AG08395 (cell line): ENCODE measurements at regions not wholly inside any gene's neighbourhood (a gene's known extent, or its start where the extent isn't known, plus 50 kb on each side); places are given as distances from the start of the nearest gene placed in this dataset.
"Not testable (repeated sequence)": the region's sequence is repeated elsewhere in the genome, so short reads cannot be mapped to it uniquely, and the experiment has no call there.

Experiments
- DNase-seq: peaks from one replicate; pipeline ENCODE4 v3.0.0; 2012; ENCODE audit warnings: mixed read lengths, low spot score

GRCh38 chr7:17396692-17397091 lies 98.2 kb downstream of the AHR start:
- DNase-seq, result no peak

GRCh38 chr7:17401791-17402627 lies 103.6 kb downstream of the AHR start:
- no peak for DNase-seq

DNA sequence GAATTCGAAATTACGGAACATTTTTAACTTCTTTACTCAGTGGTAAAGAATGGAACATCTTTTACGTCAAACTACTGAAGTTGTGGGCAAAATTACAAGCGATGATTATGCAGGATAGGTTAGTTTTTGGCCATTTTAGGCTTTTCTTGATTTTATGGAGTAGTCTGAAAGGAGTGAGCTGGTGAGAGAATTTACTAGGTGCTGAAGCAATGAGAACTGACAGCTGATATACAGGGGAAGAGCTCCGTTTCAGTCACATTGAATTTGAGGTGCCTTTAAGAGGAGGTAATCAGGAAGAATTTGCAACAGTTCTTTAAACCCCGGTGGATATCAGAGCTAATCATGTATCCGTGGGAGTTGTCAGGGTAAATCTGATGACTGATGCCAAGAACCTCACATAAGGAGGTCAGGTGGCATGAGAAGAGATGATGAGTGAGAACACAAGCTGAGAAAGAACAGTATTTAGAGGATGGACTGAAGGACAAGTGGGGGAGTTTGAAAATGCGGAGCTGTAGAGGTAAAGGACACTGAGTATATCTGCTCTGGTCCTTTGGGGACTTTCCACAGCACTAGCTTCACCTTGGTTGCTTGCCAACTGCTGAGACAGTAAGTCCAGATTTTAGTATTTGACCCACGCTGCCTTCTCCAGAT lies 104.3 kb downstream of the AHR start:
- DNase-seq, result no peak

DNA sequence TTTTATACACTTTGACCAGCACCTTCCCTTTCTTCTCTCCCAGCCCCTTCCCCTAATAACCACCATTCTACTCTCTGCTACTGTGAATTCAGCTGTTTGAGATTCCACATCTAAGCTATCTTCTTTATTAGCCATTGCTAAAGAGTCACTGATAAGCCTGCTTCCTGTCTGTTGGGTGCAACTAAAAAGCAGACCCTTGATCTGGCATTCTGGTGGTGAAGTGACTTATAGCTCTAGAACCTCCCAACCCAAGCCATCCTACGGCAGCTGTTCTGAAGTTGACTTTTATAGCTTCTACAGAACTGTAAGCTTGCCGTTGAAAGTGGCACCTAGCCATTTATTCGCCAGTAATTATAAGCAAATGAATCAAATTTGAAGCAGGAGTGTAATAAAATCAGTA lies 105.6 kb downstream of the AHR start:
- no peak for DNase-seq

DNA sequence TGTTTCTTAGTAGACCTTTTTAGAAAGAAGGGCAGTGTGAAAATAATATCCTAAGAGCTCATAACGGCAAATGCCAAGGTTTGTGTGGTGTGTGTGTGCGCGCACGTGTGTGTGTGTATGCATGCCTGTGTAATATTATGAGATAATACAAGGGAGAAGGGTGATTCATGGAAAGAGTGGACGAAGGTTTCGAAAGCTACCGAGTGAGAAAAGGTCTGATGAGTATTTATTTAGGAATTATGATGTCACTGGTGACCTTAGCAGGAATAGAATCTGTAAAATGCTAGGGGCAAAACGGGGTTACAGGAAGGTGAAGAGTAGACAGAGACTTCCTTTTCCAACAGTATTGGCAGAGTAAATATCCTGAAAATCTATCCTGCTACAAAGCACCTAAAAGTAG lies 107.3 kb downstream of the AHR start:
- peak; percentile 71 for DNase-seq

DNA sequence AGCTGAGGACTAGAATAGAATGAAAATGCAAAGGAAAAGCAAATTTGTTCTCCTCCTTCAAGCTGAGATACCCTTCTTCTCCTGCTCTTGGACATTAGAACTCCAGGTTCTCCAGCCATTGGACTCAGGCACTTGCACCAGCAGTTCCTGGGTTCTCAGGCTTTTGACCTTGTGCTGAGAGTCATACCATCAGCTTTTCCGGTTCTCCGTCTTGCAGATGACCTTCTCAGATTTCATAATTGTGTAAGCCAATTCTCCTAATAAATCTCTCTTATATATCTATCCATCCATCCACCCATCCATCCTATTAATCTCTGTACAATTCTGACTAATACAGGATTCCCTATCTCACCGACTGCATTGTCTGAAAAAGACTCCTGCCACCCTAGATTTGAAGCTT lies 108.3 kb downstream of the AHR start:
- no peak for DNase-seq

DNA sequence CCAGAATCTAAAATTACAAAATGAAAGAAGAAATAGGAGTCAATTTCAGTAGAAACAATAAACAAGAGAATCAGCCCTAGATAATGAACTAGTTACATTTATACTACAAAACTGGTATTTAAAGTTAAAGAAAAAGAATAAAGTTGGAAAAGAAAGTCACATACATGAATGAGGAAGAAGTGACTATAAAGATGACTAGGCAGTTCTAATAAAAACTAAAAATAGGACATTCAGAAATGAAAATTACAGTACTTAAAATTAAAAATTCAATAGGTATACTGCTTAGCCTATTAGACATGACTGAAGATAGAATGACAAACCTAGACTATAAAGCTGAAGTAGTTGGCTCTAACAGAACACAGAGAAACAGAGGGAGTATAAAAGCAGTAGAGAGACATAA lies 108.8 kb downstream of the AHR start:
- DNase-seq, result no peak

- peak; percentile 81 for DNase-seq
Observed at GRCh38 chr7:17408245-17408903, 109.9 kb downstream of the AHR start.

- DNase-seq, result peak; percentile 6
Observed at GRCh38 chr7:17408904-17409290, 110.4 kb downstream of the AHR start.

- no peak for DNase-seq
Observed at GRCh38 chr7:17411922-17412321, 113.5 kb downstream of the AHR start.

DNA sequence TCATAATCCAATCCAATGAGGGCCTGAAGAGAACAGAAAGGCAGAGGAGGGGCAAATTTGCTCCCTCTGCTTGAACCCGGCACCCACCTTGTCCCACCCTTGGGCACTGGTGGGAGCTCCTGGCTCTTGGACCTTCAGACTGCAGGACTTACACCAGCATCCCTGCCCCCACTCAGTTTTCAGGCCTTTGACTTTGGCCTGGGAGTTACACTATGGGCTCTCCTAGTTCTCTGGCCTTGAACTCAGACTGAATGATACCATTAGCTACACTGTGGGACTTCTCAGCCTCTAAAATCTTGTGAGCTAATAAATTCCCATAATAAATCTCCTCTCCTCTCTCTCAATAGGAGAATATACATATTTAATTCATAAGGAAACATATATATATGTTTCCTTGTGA lies 114.4 kb downstream of the AHR start:
- DNase-seq, result no peak

GRCh38 chr7:17415955-17416354 lies 117.5 kb downstream of the AHR start:
- no peak for DNase-seq

DNA sequence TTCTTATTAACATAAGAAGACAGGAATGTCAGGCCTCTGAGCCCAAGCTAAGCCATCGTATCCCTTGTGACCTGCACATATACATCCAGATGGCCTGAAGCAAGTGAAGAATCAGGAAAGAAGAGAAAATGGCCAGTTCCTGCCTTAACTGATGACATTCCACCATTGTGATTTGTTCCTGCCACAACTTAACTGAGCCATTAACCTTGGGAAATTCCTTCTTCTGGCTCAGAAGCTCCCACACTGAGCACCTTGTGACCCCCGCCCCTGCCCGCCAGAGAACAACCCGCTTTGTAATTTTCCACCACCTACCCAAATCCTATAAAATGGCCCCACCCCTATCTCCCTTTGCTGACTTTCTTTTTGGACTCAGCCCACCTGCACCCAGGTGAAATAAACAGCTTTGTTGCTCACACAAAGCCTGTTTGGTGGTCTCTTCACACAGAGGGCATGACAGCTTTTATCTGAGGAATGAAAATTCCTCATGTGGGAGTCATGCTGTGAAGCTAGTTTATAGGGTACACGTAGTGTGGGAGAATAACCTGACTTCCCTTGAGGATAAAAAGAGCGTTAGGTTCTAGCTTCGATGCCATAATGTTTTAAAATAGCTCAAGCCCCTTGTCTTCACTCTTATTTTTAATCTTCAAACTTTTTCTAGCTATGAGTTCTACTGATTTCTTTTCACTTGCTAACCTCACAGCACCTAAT lies 122.0 kb downstream of the AHR start:
- not testable (repeated sequence) for DNase-seq

DNA sequence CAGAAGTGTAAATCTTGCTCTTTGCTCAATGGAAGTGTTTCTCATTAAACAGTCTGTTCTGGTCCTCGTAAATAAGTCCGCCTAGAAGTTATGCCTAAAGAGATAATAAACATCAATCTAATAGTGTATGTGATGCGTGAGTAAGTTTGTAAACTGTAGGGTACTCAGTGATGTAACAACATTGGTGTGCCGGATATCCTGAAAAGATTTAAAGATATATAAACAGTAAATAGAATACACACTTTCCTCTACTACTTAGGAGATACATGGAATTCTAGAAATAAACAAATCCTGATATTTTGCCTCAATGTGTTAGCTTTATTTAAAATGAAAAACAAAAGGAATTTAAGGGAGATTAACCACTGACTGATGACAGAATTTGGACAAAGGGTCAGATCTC lies 123.5 kb downstream of the AHR start:
- DNase-seq, result no peak

GRCh38 chr7:17422966-17423365 lies 124.5 kb downstream of the AHR start:
- DNase-seq, result peak; percentile 51

DNA sequence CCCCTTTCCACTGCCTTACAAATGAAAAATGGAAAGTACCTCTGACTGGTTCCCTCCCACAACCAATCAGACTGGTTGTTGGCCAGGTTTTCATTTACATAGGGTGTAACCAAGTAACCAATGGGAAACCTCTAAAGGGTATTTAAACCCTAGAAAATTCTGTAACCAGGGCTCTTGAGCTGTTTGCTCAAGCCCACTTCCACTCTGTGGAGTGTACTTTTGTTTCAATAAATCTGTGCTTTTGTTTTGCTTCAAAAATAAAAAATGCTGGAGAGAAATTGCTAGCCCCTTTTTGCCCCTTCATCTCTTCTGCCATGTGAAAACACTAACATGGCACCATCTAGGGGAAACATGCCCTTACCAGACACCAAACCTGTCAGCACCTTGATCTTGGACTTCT lies 129.5 kb downstream of the AHR start:
- no peak for DNase-seq

- DNase-seq, result no peak
Observed at GRCh38 chr7:17429579-17429978, 131.1 kb downstream of the AHR start.

GRCh38 chr7:17432793-17433192 lies 134.3 kb downstream of the AHR start:
- no peak for DNase-seq

DNA sequence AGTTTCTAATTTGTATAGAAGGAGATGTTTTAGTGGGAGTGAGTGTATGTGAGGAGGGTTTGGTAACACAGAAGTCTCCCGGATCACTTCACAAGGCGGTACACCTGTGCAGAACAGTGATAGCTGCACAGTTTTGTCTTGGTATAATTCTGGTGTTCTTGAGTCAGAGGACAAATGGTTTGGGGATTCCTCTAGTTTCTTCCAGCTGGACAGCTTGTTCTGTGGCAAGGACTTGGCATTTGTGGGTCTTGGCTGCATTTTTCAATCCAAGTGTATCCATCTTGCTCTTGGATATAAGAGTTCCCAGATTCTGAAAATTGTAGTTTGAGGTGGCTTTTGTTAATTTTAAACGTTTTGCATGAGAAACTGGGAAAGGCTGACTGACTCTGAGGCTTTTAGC lies 135.7 kb downstream of the AHR start:
- no peak for DNase-seq

- no peak for DNase-seq
Observed at GRCh38 chr7:17434841-17435692, 136.6 kb downstream of the AHR start.

DNA sequence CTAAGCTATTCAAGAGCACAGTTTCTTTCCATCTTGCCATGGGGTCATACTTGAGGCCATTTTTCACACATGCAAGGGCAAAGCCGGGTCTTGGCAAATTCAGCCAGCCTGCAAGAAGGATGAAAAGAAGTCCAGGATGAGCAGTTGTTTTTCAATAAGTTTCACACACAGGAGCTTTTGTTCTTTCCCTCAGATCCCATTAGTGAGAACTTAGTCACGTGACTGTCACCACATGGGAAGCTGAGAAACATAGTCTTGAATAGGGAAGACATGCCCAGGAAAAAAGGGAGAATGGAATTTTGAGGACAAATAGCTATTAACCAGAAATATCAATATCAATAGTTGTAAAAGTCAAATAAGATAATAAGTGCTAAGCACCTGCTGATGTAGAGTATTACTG lies 137.7 kb downstream of the AHR start:
- DNase-seq, result no peak

DNA sequence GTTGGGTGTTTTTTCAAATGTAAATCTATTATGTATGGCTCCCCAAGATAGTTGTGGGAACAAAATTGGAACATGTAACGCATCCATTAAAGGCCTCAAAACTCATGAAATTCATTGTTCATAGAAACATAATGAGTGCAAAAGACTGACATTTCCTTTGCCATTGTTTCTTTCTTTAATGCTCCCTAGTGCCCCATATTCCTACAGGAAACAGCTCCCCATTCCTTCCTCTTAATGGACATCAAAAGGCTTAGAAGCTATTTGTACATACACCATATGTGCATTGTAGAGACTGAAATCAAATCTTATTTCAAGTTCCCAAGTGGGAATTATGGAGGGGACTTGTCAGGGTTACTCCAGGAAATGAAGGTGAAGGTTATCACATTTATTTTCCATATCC lies 139.1 kb downstream of the AHR start:
- no peak for DNase-seq
